Endothelial cell of umbilical vein (primary cell): ENCODE measurements at regions not wholly inside any gene's neighbourhood (a gene's known extent, or its start where the extent isn't known, plus 50 kb on each side); places are given as distances from the start of the nearest gene placed in this dataset.

Source experiments
- EZH2 ChIP-seq: IDR thresholded peaks from 2 replicates; pipeline ENCODE4 v1.6.1; 2012; ENCODE audit warnings: borderline replicate concordance, low read depth, mild to moderate bottlenecking, moderate library complexity, low read length, inconsistent platforms; ENCODE audit not compliant: severe bottlenecking
- FOS ChIP-seq: IDR thresholded peaks from 2 replicates; pipeline ENCODE4 v1.6.1; 2011; ENCODE audit warnings: mild to moderate bottlenecking, low read length, moderate library complexity, borderline replicate concordance; ENCODE audit not compliant: insufficient read depth
- MYC ChIP-seq: IDR thresholded peaks from one replicate; pipeline ENCODE4 v1.6.1; 2011; ENCODE audit warnings: mild to moderate bottlenecking, low read depth, low read length
- POLR2A ChIP-seq: IDR thresholded peaks from 2 replicates; pipeline ENCODE4 v1.6.1; 2012; ENCODE audit warnings: low read depth, mild to moderate bottlenecking, control low read depth, low read length
- POLR2AphosphoS5 ChIP-seq: IDR thresholded peaks from 2 replicates; pipeline ENCODE4 v1.6.1; 2012; ENCODE audit warnings: low read depth, mild to moderate bottlenecking, control low read depth, low read length, moderate library complexity; ENCODE audit not compliant: insufficient read depth
- TF ChIP-seq, protein P1 (sequence below), 2 donors: IDR thresholded peaks; 1 replicate in 1 of 2; 2 replicates in 1 of 2; pipeline ENCODE4 v1.5.1; 2011; ENCODE audit warnings: low read length in 2 of 2, mild to moderate bottlenecking in 2 of 2, moderate library complexity in 2 of 2, control low read depth in 1 of 2, inconsistent platforms in 1 of 2, low read depth in 1 of 2; ENCODE audit not compliant: insufficient read depth in 1 of 2; ENCODE audit errors: extremely low read depth in 1 of 2
- TF ChIP-seq, protein P2 (sequence below): IDR thresholded peaks from 2 replicates; pipeline ENCODE4 v1.6.1; 2011; ENCODE audit not compliant: insufficient read depth, insufficient read length

DNA sequence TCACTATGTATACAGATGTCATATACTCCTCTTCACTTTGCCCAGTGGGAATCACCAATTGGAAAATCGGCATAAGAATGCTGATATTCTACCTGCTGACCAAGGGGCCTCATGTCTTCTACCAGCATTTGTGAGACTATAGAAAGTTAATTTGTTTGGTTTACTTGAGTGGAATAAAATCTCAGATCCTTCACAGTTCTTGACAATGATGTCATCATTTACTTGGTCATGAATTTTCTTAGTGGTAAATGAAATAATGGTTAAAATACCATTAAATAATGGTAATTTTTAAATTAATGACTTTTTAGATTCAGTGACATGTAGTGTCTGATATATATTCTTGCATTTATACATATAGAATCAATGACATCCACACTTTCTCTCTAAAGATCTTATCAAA lies 1052.6 kb downstream of the ADGRL3 start:
- TF ChIP-seq, protein P1, sequence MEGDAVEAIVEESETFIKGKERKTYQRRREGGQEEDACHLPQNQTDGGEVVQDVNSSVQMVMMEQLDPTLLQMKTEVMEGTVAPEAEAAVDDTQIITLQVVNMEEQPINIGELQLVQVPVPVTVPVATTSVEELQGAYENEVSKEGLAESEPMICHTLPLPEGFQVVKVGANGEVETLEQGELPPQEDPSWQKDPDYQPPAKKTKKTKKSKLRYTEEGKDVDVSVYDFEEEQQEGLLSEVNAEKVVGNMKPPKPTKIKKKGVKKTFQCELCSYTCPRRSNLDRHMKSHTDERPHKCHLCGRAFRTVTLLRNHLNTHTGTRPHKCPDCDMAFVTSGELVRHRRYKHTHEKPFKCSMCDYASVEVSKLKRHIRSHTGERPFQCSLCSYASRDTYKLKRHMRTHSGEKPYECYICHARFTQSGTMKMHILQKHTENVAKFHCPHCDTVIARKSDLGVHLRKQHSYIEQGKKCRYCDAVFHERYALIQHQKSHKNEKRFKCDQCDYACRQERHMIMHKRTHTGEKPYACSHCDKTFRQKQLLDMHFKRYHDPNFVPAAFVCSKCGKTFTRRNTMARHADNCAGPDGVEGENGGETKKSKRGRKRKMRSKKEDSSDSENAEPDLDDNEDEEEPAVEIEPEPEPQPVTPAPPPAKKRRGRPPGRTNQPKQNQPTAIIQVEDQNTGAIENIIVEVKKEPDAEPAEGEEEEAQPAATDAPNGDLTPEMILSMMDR (IDR thresholded peaks at IDR 0.05; ENCODE audit: extremely low read depth in 1 of 2, insufficient read depth in 1 of 2, low read depth in 1 of 2, low read length in 2 of 2) = no peak
- TF ChIP-seq POLR2AphosphoS5 (no peak), POLR2A (no peak), EZH2 (no peak), FOS (no peak), MYC (no peak)
- TF ChIP-seq, protein P2, sequence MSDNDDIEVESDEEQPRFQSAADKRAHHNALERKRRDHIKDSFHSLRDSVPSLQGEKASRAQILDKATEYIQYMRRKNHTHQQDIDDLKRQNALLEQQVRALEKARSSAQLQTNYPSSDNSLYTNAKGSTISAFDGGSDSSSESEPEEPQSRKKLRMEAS = no peak
